A673 (cell line): ENCODE measurements at regions not wholly inside any gene's neighbourhood (a gene's known extent, or its start where the extent isn't known, plus 50 kb on each side); places are given as distances from the start of the nearest gene placed in this dataset.
"Not testable (repeated sequence)": the region's sequence is repeated elsewhere in the genome, so short reads cannot be mapped to it uniquely, and the experiment has no call there.

ENCODE experiments used
- CTCF ChIP-seq: fragments of 300-800, 200-600 bp; sonication (generic); conservative IDR thresholded peaks from 2 replicates; pipeline ENCODE4 v1.5.1; 2017; ENCODE audit warnings: low read depth, mild to moderate bottlenecking, antibody characterized with exemption, low read length, moderate library complexity, mixed read lengths
- EZH2 ChIP-seq: fragments of 200-600 bp; sonication (generic); IDR thresholded peaks from 2 replicates; pipeline ENCODE4 v1.6.1; 2017; ENCODE audit warnings: borderline replicate concordance, low read depth, mild to moderate bottlenecking, mixed read lengths, antibody characterized with exemption, low read length; ENCODE audit not compliant: poor library complexity, severe bottlenecking

- not testable (repeated sequence) for TF ChIP-seq CTCF, EZH2
Observed at GRCh38 chr22:48817491-48817890, 1010.2 kb downstream of the BRD1 start.
